ENCODE measurements at regions not wholly inside any gene's neighbourhood (a gene's known extent, or its start where the extent isn't known, plus 50 kb on each side); places are given as distances from the start of the nearest gene placed in this dataset.

DNA sequence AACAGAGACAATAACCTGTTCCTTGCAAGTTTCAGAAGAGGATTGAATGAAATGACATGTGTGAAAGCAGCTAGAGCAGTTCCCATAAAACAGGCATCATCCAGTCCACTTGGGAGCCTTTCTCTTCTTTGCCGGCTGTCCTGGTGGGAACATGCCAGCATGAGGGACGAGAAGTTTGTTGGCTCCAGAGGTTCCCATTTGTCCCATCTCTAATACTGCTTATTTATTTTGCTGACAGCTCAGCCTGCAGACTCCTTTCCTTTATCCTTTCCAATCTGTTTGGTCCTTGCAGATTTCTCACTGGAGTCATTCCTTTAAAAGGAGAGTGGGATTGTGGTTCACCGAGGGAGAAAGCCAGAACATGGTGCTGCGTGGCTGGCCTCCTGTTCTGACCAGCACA is 321.5 kb upstream of the CLINT1 start:
- TF ChIP-seq, protein P1, sequence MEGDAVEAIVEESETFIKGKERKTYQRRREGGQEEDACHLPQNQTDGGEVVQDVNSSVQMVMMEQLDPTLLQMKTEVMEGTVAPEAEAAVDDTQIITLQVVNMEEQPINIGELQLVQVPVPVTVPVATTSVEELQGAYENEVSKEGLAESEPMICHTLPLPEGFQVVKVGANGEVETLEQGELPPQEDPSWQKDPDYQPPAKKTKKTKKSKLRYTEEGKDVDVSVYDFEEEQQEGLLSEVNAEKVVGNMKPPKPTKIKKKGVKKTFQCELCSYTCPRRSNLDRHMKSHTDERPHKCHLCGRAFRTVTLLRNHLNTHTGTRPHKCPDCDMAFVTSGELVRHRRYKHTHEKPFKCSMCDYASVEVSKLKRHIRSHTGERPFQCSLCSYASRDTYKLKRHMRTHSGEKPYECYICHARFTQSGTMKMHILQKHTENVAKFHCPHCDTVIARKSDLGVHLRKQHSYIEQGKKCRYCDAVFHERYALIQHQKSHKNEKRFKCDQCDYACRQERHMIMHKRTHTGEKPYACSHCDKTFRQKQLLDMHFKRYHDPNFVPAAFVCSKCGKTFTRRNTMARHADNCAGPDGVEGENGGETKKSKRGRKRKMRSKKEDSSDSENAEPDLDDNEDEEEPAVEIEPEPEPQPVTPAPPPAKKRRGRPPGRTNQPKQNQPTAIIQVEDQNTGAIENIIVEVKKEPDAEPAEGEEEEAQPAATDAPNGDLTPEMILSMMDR (IDR thresholded peaks at IDR 0.05), result no peak
- TF ChIP-seq POLR2AphosphoS5 (IDR thresholded peaks at IDR 0.05) (no peak), POLR2A (IDR thresholded peaks at IDR 0.05; ENCODE audit: low read depth) (no peak)

Data from esophagus muscularis mucosa (tissue), 3 donors.